A673 (cell line): ENCODE measurements at regions not wholly inside any gene's neighbourhood (a gene's known extent, or its start where the extent isn't known, plus 50 kb on each side); places are given as distances from the start of the nearest gene placed in this dataset.

Experiments
- EZH2 ChIP-seq: fragments of 200-600 bp; sonication (generic); IDR thresholded peaks from 2 replicates; pipeline ENCODE4 v1.6.1; 2017; ENCODE audit warnings: borderline replicate concordance, low read depth, mild to moderate bottlenecking, mixed read lengths, antibody characterized with exemption, low read length; ENCODE audit not compliant: poor library complexity, severe bottlenecking
- TF ChIP-seq, protein P1 (sequence below): fragments of 300-800, 200-600 bp; sonication (generic); conservative IDR thresholded peaks from 2 replicates; pipeline ENCODE4 v1.5.1; 2017; ENCODE audit warnings: low read depth, mild to moderate bottlenecking, antibody characterized with exemption, low read length, moderate library complexity, mixed read lengths

DNA sequence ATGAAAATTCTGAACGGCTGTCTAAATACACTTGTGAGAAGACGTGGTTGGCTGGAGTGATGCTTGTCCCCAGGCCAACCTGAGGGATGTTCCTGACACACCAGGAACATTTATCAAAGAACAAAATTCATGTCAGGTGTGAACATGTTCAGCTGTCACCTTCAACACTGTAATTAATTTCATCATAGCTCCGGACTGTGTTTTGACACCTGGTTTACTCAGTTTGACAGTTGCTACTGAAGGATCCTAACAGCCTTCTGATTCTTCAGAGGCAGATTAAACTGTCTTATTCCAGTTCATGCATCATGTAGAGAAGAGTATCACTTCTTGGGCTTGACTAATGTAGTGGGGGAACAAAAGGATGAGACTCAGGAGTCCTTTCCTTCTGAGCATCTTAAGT is 134.1 kb downstream of the NPR3 start:
- TF ChIP-seq, protein P1, sequence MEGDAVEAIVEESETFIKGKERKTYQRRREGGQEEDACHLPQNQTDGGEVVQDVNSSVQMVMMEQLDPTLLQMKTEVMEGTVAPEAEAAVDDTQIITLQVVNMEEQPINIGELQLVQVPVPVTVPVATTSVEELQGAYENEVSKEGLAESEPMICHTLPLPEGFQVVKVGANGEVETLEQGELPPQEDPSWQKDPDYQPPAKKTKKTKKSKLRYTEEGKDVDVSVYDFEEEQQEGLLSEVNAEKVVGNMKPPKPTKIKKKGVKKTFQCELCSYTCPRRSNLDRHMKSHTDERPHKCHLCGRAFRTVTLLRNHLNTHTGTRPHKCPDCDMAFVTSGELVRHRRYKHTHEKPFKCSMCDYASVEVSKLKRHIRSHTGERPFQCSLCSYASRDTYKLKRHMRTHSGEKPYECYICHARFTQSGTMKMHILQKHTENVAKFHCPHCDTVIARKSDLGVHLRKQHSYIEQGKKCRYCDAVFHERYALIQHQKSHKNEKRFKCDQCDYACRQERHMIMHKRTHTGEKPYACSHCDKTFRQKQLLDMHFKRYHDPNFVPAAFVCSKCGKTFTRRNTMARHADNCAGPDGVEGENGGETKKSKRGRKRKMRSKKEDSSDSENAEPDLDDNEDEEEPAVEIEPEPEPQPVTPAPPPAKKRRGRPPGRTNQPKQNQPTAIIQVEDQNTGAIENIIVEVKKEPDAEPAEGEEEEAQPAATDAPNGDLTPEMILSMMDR, result no peak
- no peak for TF ChIP-seq EZH2
